HG03135 (cell line): ENCODE measurements at regions not wholly inside any gene's neighbourhood (a gene's known extent, or its start where the extent isn't known, plus 50 kb on each side); places are given as distances from the start of the nearest gene placed in this dataset.
"Not testable (repeated sequence)": the region's sequence is repeated elsewhere in the genome, so short reads cannot be mapped to it uniquely, and the experiment has no call there.

ENCODE experiments used
- ATAC-seq: cut with Tn5 transposase; IDR thresholded peaks from one replicate; pipeline ENCODE4 v1.9.1; 2021; ENCODE audit warnings: mild to moderate bottlenecking, moderate library complexity; ENCODE audit not compliant: unreplicated experiment

- ATAC-seq = no peak
Measured at GRCh38 chr1:73104749-73105148, 822.4 kb upstream of the NEGR1 start.

DNA sequence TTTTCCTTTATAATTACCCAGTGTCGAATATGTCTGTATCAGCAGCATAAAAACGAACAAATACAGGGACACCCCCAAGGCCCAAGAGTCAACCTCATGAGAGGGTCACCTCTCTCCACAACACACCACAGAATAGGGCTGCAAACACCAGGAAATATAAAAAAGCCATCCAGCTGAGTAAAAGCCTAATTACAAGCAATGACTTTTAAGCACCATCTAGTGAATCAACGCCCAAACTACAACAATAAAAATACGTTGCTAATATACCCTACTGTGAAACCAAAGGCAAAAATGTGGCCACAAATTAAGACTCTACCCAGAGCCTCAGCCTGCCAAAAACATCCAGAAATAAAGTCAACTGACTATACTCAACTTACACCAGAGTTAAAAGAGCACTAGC lies 817.9 kb upstream of the NEGR1 start:
- ATAC-seq = no peak

DNA sequence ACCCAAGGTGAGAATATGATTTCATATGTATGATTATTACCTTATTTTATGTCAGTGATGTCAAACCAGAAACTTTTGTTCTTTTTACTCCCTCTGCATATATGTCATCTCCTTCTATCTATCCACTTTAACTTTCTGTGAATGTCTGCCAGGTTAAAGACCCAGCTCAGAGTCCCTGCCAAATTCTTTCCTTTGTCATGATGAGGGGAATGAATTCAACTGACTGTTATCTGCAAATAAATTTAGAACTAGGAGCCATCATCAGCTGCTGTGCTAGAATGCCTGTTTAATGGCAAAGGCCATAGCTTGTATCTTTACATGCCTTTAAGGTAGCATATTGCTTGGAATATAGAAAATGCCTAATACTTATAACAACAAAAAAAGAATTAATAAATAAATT lies 815.6 kb upstream of the NEGR1 start:
- ATAC-seq = no peak

DNA sequence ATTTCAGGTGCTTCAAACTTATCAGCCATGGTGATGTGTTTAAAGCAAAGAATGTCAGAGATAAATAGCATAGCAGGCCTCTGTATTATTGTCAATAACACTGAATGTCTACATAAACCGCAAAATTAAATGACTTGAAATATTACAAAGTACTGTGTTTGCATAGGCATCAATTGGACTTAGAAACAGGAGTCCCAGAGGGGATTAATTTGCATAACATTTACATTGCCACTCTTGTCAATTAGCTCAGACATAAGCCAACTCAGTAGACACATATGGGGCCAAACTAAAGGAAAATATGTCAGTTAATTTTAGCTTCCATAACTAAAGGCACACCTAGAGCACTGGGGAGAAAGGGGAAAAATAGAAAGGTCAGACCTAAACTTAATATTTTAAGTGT lies 814.5 kb upstream of the NEGR1 start:
- no peak for ATAC-seq

GRCh38 chr1:73092383-73092782 lies 810.0 kb upstream of the NEGR1 start:
- no peak for ATAC-seq

GRCh38 chr1:73066866-73067265 lies 784.5 kb upstream of the NEGR1 start:
- ATAC-seq = no peak

- no peak for ATAC-seq
Measured at GRCh38 chr1:73065339-73066041, 783.2 kb upstream of the NEGR1 start.

DNA sequence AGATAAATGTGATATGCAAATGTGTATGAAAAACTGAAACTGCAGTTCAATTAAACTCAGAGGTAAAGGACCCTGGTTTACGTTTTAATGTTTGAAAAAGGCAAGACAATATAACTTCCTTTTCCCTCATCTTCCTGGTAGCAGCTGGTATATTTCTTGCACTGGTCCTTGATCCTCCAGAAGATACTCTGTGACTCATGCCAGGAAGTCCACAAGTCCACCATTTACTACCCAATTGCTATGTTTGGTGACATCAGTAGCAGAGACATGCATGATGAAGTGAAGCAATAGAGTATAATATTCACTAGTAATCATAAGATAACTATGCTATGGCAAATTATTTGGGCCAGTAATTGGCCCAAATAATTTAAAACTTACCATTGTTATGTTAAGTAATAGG lies 774.5 kb upstream of the NEGR1 start:
- ATAC-seq = no peak

- ATAC-seq = no peak
Measured at GRCh38 chr1:73044241-73045036, 762.1 kb upstream of the NEGR1 start.

- no peak for ATAC-seq
Measured at GRCh38 chr1:73042403-73042802, 760.1 kb upstream of the NEGR1 start.

GRCh38 chr1:73040811-73041210 lies 758.5 kb upstream of the NEGR1 start:
- no peak for ATAC-seq

DNA sequence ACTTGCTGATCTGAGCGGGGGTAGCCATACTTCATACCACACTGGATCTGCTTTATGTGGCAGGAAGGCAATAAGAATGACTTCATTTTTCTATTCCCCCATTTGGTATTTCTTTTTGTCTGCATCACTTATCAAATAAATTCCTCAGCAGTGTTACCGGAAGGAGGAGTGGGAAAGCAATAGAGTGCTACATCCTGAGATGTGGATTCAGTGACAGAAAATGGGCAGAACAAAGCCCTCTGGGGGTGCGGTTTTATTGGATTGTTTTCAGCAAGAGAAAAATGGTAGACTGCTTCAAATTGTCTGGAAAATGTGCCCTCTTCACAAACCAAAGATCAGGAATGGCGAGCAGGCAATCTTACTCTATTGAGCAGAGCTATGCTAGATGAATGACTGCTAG lies 751.9 kb upstream of the NEGR1 start:
- no peak for ATAC-seq

DNA sequence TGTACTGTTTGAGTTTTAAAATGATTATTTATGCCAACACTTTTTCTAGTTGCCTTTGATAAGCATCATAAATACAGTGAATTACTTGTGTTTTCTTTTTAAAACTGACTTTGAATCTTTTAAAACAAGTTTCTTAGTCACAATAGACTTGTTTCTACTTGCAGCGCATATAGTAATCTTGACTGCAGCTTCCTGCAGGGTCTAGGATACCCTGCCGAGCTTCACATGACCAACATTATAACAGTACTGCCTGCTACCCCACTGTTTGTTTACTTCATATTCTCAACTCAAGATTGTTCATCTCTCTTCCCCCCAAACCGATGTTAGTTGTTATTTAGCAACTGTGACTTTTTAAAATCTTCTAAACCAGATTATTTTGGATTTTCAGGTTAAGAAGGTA lies 751.3 kb upstream of the NEGR1 start:
- no peak for ATAC-seq

DNA sequence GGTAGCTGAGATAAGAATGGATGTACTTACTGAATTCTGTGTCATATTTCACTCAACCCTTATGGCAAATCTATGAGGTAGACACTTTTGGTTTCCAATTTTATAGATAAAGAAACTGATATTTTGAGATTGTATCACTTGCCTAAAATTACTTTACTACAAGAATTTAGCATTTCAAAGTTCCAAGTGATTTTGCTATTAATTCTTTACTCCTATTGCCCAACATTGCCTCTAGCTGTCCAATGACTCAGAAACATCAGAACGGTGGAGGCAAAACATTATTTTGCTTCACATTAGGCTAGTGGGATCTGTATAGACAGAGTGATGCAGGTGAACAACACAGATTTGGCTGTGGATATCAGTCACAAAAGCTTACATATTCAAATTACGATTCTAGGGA lies 747.2 kb upstream of the NEGR1 start:
- no peak for ATAC-seq

GRCh38 chr1:73026114-73026513 lies 743.8 kb upstream of the NEGR1 start:
- no peak for ATAC-seq

DNA sequence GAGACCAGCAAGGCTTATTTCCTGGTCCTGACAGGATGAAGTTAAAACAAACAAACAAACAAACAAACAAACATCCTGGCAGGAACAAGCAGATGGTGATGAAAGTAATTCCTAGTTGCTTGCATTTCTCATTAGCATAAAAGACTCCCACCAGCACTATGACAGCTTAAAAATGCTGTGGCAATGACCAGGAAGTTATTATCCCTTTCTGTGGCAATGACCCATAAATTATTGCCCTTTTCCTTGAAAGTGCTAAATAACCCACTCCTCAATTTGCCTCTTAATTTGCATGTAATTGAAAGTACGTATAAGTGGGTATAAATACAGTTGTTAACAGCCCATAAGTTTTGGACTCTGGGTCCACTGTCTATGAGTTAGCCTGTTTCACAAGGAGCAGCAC lies 727.6 kb upstream of the NEGR1 start:
- no peak for ATAC-seq

DNA sequence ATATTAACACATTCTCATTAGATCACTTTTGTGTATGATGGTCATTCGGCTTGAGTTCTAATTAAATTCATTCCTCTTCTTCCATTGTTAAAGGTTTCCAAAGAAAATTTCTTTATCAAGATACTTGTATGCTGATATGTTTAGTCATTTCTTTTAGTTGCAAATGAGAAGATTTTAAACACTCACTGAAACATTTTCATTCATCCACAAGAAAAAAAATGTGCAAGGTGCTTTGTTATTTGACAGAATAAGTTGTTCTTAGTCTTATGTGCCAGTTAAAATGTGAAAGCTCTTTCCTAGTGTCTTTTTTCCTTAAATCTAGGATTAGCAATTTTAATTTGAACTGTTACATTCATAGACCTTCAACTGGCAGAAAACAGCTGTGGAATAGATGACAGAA lies 727.0 kb upstream of the NEGR1 start:
- no peak for ATAC-seq

GRCh38 chr1:72997624-72998023 lies 715.3 kb upstream of the NEGR1 start:
- no peak for ATAC-seq

GRCh38 chr1:72997041-72997440 lies 714.7 kb upstream of the NEGR1 start:
- ATAC-seq = no peak

DNA sequence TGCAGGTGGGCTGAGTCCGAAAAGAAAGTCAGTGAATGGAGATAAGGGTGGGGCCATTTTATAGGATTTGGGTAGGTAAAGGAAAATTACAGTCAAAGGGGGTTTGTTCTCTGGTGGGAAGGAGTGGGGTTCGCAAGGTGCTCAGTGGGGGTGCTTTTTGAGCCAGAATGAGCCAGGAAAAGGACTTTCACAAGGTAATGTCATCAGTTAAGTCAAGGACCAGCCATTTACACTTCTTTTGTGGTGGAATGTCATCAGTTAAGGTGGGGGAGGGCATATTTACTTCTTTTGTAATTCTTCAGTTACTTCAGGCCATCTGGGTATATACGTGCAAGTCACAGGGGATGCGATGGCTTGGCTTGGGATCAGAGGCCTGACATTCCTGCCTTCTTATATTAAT lies 705.5 kb upstream of the NEGR1 start:
- ATAC-seq = not testable (repeated sequence)

GRCh38 chr1:72986591-72987290 lies 704.4 kb upstream of the NEGR1 start:
- no peak for ATAC-seq

DNA sequence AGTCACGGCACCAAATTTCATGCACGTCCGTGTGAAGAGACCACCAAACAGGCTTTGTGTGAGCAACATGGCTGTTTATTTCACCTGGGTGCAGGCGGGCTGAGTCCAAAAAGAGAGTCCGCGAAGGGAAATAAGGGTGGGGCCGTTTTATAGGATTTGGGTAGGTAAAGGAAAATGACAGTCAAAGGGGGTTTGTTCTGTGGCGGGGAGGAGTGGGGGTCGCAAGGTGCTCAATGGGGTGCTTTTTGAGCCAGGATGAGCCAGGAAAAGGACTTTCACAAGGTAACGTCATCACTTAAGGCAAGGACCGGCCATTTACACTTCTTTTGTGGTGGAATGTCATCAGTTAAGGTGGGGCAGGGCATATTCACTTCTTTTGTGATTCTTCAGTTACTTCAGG lies 702.7 kb upstream of the NEGR1 start:
- ATAC-seq = not testable (repeated sequence)
